ENCODE measurements at regions not wholly inside any gene's neighbourhood (a gene's known extent, or its start where the extent isn't known, plus 50 kb on each side); places are given as distances from the start of the nearest gene placed in this dataset.

DNA sequence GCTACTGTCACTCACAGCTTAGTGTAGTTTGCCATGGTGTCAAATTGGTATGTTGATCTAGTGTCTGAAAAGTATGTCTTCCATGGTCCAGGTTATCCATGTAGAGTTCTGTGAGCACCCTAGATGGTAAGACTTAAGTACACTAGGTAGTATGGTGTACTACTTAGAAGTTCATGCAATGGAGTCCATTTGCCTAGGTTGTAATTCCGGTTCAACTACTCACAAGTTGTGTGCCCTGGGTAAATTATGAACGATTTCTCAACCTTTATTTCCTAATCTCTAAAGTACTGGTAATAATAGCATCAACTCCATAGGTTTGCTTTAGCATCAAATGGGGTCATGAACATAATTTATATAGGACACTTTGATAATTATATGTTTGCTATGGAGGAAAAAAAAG is 666.2 kb upstream of the CELF2 start:
- TF ChIP-seq, protein P1, sequence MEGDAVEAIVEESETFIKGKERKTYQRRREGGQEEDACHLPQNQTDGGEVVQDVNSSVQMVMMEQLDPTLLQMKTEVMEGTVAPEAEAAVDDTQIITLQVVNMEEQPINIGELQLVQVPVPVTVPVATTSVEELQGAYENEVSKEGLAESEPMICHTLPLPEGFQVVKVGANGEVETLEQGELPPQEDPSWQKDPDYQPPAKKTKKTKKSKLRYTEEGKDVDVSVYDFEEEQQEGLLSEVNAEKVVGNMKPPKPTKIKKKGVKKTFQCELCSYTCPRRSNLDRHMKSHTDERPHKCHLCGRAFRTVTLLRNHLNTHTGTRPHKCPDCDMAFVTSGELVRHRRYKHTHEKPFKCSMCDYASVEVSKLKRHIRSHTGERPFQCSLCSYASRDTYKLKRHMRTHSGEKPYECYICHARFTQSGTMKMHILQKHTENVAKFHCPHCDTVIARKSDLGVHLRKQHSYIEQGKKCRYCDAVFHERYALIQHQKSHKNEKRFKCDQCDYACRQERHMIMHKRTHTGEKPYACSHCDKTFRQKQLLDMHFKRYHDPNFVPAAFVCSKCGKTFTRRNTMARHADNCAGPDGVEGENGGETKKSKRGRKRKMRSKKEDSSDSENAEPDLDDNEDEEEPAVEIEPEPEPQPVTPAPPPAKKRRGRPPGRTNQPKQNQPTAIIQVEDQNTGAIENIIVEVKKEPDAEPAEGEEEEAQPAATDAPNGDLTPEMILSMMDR (IDR thresholded peaks at IDR 0.05) = no peak
- ATAC-seq = no peak
- Histone ChIP-seq H3K36me3 (ENCODE audit: low read depth) (no peaks in the 10 kb centered on the region), H3K4me3 (no peak overlapping the region), H3K9me3 (no peaks in the 10 kb centered on the region), H3K4me1 (ENCODE audit: low read depth) (no peaks in the 10 kb centered on the region)
- no peak for DNase-seq
- intact Hi-C loops (cut with DNase I, micrococcal nuclease) = no loop called here

DNA sequence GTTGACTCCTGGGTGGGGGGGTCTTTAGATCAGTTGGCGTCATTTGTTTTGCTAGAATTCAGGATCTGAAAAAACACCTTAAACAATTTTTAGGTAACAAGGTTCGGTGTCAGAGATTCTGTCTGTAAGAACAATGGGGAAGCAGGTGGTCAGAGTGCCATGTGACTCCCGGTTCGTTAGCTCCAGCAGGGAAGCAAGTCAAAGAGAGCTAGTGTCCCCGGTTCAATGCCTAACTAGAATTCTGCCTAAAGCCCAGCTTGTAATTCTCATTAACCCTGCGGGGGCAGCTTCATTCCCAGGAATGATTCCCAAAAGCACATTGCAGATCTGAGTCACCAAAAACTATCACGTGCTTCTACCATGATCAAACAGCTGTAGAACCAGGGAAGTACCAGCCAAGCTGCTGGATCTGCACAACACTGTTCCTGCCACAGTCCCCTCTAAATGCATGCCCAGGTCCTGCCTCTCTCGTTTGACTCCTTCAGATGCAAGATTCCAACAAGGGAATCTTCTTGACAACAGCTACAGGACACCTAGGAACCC is 664.3 kb upstream of the CELF2 start:
- intact Hi-C loops (cut with DNase I, micrococcal nuclease) = no loop called here
- no peak for DNase-seq

DNA sequence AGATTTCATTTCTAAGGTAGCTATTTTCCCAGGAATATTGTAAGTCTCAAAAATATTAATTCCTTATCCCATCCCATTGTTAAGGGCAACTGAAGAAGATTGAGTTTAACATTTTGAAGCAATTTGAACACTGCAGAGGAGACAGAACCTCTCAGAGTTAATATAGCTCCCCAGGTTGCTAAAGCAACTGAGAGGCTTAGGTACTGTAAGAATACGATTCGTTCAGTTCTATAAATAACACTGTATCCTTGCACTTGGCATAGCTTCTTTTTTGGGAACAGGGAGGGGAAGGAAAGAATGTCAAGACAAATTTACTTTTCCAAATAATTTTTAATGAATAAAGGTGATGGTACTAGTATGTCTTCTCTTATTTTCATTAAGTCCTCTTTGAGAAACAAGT is 658.4 kb upstream of the CELF2 start:
- H3K4me3 ChIP-seq = no peak overlapping the region
- H3K4me1 ChIP-seq (ENCODE audit: low read depth) = no peaks in the 10 kb centered on the region
- no peaks in the 10 kb centered on the region for H3K36me3 ChIP-seq (ENCODE audit: low read depth)
- intact Hi-C loops (cut with DNase I, micrococcal nuclease) = no loop called here
- no peak for DNase-seq
- TF ChIP-seq, protein P1 (IDR thresholded peaks at IDR 0.05) = no peak
- H3K9me3 ChIP-seq = no peaks in the 10 kb centered on the region
- ATAC-seq = no peak

More for the DNA sequence above, 664.3 kb upstream of the CELF2 start:
- no peak overlapping the region for H3K4me3 ChIP-seq
- TF ChIP-seq, protein P1 (IDR thresholded peaks at IDR 0.05) = no peak
- H3K9me3 ChIP-seq = no peaks in the 10 kb centered on the region
- no peaks in the 10 kb centered on the region for H3K36me3 ChIP-seq (ENCODE audit: low read depth)
- no peak for ATAC-seq
- no peaks in the 10 kb centered on the region for H3K4me1 ChIP-seq (ENCODE audit: low read depth)

DNA sequence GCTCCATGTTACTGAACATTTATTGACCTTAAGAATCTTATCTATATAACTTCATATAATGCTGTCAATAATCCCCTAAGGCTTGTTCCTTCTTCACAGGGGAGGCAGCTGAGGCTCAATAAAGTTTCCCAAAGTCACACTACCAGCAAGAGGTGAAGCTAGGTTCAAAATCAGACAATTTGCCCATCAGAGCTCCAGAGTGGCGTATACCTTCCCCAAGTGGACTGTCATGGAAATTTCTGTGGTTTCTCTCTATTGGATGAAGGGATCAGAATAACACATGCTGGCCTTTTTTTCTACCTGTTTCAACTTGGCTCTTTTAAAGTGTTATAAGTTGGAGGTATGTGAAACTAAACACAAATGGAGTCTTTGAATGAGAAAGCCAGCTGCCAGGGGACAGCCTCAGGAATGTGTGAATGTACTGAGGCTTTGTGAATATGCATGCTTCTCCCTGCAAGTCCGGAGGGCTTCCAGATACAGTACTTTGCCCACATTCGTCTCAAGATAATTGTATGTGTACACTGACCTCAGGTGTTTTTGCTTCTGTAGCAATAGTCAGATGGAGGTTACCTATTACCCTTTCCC is 656.3 kb upstream of the CELF2 start:
- intact Hi-C loops (cut with DNase I, micrococcal nuclease) = no loop called here
- Histone ChIP-seq H3K4me3 (no peak overlapping the region), H3K36me3 (ENCODE audit: low read depth) (no peaks in the 10 kb centered on the region), H3K9me3 (no peaks in the 10 kb centered on the region), H3K4me1 (ENCODE audit: low read depth) (no peaks in the 10 kb centered on the region)
- TF ChIP-seq, protein P1 (IDR thresholded peaks at IDR 0.05) = no peak
- ATAC-seq (no peak), DNase-seq (no peak)

DNA sequence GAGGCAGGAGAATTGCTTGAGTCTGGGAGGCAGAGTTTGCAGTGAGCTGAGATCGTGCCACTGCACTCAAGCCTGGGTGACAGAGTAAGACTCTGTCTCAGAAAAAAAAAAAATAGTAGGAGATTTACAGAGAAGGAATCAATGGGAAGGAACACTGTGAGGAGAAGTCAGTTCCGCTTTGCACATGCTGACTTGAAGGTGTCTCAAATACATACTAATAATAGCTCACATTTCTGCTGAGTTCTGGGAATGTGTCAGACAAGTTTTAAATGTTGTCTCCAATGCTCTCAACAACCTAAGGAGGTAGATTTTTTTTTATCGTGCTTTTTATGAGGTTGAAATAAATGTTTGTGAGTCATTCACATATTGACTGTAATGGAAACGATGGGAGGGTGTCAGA is 654.9 kb upstream of the CELF2 start:
- no peak for DNase-seq
- TF ChIP-seq, protein P1 (IDR thresholded peaks at IDR 0.05) = no peak
- no peaks in the 10 kb centered on the region for H3K36me3 ChIP-seq (ENCODE audit: low read depth)
- no peaks in the 10 kb centered on the region for H3K4me1 ChIP-seq (ENCODE audit: low read depth)
- ATAC-seq = no peak
- intact Hi-C loops (cut with DNase I, micrococcal nuclease) = no loop called here
- no peaks in the 10 kb centered on the region for H3K9me3 ChIP-seq
- no peak overlapping the region for H3K4me3 ChIP-seq

DNA sequence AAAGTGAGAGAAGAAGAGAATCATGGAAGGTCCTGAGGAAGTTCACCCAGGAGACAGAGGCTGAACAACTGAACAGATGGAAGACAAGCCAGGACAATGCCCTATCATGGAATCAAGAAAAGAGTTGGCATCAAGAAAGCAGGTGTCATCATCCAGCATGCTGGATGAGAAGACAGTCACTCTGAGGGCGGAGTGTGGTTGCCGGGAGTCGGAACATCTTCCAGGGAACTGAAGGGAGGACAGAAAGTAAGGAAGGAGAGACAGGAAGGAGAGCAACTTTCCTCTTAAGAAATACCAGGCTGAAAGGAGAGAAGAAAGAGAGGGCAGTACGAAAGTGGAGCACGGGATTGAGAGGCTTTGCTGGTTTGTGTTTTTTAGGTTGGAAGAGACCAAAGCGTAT is 654.5 kb upstream of the CELF2 start:
- ATAC-seq (no peak), DNase-seq (no peak)
- intact Hi-C loops (cut with DNase I, micrococcal nuclease) = no loop called here
- Histone ChIP-seq H3K4me3 (no peak overlapping the region), H3K4me1 (ENCODE audit: low read depth) (no peaks in the 10 kb centered on the region), H3K9me3 (no peaks in the 10 kb centered on the region), H3K36me3 (ENCODE audit: low read depth) (no peaks in the 10 kb centered on the region)
- TF ChIP-seq, protein P1 (IDR thresholded peaks at IDR 0.05) = no peak

All from mucosa of descending colon (tissue), 3 donors.